HG02763 (cell line): ENCODE measurements at regions not wholly inside any gene's neighbourhood (a gene's known extent, or its start where the extent isn't known, plus 50 kb on each side); places are given as distances from the start of the nearest gene placed in this dataset.
"Not testable (repeated sequence)": the region's sequence is repeated elsewhere in the genome, so short reads cannot be mapped to it uniquely, and the experiment has no call there.

Experiments
- ATAC-seq: cut with Tn5 transposase; IDR thresholded peaks from one replicate; pipeline ENCODE4 v1.9.1; 2021; ENCODE audit warnings: mild to moderate bottlenecking, moderate library complexity; ENCODE audit not compliant: unreplicated experiment

GRCh38 chr18:2188258-2188657 is 383.0 kb downstream of the METTL4 start:
- no peak for ATAC-seq

DNA sequence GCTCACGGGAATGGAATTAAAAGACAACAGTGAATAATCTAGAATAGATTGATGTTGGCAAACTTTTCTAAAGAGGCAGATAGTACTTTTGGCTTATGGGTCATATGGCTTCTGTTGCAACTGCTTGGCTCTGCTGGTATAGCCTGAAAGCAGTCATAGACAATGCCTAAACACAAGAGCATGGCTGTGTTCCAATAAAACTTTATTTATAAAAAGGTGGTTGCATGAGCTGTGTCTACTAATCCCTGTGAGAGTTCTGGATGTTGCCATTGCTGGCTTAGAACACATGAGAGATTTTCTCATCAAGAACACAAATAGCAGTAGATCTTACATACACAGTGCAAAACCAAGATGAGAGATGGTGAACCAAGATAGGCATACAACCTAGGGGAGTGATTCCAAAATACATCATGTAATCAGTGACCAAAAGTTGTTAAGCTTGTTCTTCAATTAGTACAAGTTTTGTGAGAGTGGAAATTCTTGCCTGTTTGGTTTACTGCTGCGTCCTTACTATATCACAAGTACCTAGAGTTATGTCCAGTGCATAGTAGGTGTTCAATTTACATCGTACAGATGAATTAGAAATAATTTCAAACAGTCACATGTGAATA is 380.0 kb downstream of the METTL4 start:
- no peak for ATAC-seq

GRCh38 chr18:2192562-2192961 is 378.7 kb downstream of the METTL4 start:
- no peak for ATAC-seq

- no peak for ATAC-seq
Observed at GRCh38 chr18:2197946-2198345, 373.4 kb downstream of the METTL4 start.

DNA sequence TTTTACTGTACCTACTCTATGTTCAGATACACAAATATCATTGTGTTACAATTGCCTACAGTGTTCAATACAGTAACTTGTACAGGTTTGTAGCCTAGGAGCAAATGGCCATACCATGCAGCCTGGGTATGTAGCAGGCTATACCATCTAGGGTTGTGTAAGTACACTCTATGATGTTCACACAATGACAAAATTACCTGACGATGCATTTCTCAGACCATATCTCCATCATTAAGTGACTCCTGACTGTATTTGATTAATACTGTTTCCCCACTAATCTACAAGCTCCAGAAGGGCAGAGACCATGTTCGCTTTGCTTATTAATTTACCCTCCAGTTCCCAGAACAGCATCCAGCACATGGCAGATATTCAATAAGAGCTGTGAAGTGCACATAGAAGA is 372.2 kb downstream of the METTL4 start:
- no peak for ATAC-seq

DNA sequence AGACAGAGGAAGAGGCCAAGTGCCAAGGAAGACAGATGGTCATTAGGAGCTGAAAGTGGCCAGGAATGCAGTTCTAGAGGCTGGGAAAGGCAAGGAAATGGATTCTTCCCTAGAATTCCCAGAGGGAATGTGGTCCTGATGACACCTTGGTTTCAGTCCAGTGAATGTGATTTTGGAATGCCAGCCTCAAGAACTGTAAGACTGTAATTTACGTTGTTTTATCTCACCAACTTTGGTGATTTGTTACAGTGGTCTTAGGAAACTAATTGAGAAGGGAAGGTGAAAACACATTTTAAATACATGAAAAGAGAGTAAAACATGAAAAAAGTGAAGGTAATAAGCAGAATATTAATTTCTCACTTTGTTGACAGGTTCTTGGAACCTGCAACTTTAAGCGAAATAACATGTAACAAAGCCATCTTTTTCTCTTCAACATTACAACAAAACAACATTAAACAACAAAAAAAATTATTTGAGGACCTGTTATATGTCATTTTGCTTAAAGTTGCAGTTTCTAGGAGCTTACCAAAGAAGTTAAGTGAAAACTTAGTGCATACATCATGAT is 370.2 kb downstream of the METTL4 start:
- no peak for ATAC-seq

- ATAC-seq: no peak
Observed at GRCh38 chr18:2204736-2205135, 366.6 kb downstream of the METTL4 start.

DNA sequence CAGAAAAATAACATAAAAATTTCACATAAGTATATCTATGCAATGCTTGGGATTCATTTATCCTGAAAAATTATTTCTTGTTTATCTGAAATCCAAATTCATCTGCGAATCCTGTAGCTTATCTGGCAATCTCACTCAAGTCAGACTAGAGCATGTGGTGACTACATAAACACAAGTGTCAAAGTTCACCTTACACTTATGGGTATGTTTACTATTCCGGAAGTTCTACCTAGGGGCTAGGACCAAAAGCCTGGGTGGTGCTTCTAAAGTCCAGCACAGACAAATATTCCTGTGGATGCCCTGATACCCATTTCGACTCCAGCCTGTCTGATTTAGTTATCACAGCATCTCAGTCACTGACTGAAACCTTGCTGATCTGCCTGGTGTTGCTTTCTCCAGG is 364.0 kb downstream of the METTL4 start:
- no peak for ATAC-seq

GRCh38 chr18:2212598-2213205 is 358.6 kb downstream of the METTL4 start:
- no peak for ATAC-seq

- no peak for ATAC-seq
Observed at GRCh38 chr18:2213905-2214304, 357.4 kb downstream of the METTL4 start.

- ATAC-seq: no peak
Observed at GRCh38 chr18:2217356-2217755, 353.9 kb downstream of the METTL4 start.

GRCh38 chr18:2218101-2218500 is 353.2 kb downstream of the METTL4 start:
- no peak for ATAC-seq

DNA sequence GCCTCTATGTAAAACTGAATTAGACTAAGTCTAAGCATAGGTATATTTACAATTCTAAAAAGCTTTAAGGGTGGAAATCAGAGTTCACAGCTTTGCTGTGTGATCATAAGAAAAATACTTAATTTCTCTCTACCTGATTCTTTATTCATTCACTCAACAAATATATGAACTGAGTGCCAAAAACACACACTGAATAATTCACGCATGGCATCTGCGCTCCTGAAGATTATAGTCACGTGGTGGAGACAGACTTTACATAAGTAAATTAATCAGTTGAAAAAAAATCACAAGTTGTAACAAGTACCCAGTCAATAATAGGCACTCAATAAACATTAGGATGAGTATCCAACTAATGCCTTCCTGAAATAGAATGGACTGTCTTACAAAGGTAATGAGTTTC is 351.6 kb downstream of the METTL4 start:
- ATAC-seq: no peak

- ATAC-seq: no peak
Observed at GRCh38 chr18:2222270-2223185, 348.8 kb downstream of the METTL4 start.

DNA sequence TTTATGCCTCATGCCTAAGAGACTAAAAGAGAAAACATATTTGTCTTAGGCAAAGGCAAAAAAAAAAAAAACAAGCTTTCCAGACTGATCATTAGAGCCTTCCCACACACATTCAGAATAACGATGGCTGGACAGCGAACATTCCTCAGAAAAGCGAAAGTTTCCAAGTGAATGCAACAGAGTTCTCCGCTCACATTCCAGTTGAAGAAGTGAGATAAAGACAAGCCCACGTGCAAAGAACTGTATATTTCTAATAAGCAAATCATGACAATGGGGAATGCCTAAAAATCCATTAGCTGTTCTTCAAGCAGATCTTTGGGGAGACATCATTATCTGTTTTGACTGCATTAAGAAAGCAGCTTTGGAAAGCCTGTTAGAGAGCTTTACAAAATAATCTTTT is 347.9 kb downstream of the METTL4 start:
- no peak for ATAC-seq

GRCh38 chr18:2223849-2224248 is 347.5 kb downstream of the METTL4 start:
- no peak for ATAC-seq

DNA sequence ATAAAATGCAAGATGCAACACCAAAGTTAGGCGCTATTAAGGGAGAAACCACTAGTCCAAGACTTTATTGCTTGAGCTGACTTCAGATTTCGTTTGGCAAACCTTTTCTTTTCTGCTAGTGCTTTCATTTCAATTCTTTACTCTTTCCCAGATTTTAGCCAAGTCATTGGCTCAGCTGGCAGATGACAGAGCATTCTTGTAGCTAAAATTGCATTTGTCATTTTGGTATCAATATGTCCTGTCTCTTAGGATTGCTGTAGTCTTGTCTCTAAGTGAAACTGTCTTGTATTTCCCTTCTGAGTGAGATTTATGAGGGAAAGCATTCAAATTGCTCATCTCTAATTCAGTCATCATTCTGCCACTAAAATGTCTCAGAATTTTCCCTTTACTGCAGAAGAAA is 335.1 kb downstream of the METTL4 start:
- no peak for ATAC-seq

DNA sequence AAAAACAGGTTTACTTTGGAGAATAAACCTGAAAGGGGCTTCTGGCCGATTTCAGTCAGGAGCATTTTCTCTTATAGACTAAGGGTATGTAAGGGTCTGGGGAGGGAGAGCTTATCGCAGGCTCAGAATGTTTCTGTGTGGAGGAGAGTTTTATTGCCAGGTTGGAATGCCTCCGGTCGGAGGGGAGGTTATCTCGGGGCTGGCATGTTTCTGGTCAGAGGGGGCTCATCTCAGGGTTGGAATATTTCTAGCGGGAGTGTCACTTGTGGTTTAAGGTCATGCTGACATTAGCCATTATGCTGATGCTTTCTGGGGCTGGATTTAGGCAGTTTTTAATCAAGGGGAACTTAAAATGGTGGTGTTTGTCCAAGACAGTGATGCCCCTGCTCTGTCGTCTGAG is 333.6 kb downstream of the METTL4 start:
- ATAC-seq: no peak

- no peak for ATAC-seq
Observed at GRCh38 chr18:2240311-2240705, 331.0 kb downstream of the METTL4 start.

GRCh38 chr18:2244641-2245040 is 326.7 kb downstream of the METTL4 start:
- ATAC-seq: no peak

DNA sequence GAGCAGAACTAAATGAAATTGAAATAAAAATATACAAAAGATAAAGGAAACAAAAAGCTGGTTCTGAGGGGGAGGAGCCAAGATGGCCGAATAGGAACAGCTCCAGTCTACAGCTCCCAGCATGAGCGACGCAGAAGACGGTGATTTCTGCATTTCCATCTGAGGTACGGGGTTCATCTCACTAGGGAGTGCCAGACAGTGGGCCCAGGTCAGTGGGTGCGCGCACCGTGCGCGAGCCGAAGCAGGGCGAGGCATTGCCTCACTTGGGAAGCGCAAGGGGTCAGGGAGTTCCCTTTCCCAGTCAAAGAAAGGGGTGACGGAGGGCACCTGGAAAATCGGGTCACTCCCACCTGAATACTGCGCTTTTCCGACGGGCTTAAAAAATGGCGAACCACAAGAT is 324.2 kb downstream of the METTL4 start:
- not testable (repeated sequence) for ATAC-seq

DNA sequence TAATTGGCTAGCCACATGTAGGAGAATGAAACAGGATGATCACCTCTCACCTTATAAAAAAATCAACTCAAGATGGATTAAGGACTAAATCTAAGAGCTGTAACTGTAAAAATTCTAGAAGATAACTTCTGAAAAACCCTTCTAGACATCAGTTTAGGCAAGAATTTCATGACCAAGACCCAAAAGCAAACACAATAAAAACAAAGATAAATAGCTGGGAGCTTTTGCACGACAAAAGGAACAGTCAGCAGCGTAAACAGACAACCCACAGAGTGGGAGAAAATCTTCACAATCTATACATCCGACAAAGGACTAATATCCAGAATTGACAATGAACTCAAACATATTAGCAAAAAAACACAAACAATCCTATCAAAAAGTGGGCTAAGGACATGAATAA is 316.3 kb downstream of the METTL4 start:
- no peak for ATAC-seq
